ENCODE measurements at regions not wholly inside any gene's neighbourhood (a gene's known extent, or its start where the extent isn't known, plus 50 kb on each side); places are given as distances from the start of the nearest gene placed in this dataset.

- FAIRE-seq = no peak
- intact Hi-C loops (cut with DNase I) = no loop called here
- H3K27ac ChIP-seq (ENCODE audit: low read depth in 2 of 2, low read length in 2 of 2) = no peak overlapping the region
- H3K27me3 ChIP-seq (ENCODE audit: control insufficient read depth, insufficient read depth, low read length) = no peaks in the 10 kb centered on the region
- H3K9me3 ChIP-seq (ENCODE audit: control insufficient read depth in 2 of 3, insufficient read depth in 1 of 3, low read length in 3 of 3) = no peaks in the 10 kb centered on the region
- H3K9ac ChIP-seq (ENCODE audit: low read length in 3 of 3) = no peak overlapping the region
- H3K4me1 ChIP-seq (ENCODE audit: control insufficient read depth in 2 of 3, insufficient read depth in 2 of 3, low read depth in 1 of 3, low read length in 3 of 3) = no peaks in the 10 kb centered on the region
- no peak overlapping the region for H3K4me3 ChIP-seq (ENCODE audit: low read length in 3 of 3)
- no peaks in the 10 kb centered on the region for H3K36me3 ChIP-seq (ENCODE audit: control insufficient read depth in 2 of 3, insufficient read depth in 3 of 3, low read length in 3 of 3)
- DNase-seq = no peak
- TF ChIP-seq CTCF (IDR thresholded peaks at IDR 0.05; ENCODE audit: borderline replicate concordance, extremely low read depth, insufficient read depth) = no peak
Observed at GRCh38 chr4:141792164-141792563, 155.8 kb downstream of the IL15 start.

GRCh38 chr4:141797966-141798365, 161.6 kb downstream of the IL15 start:
- H3K27ac ChIP-seq (ENCODE audit: low read depth in 2 of 2, low read length in 2 of 2) = no peak overlapping the region
- H3K27me3 ChIP-seq (ENCODE audit: control insufficient read depth, insufficient read depth, low read length) = no peaks in the 10 kb centered on the region
- H3K4me3 ChIP-seq (ENCODE audit: low read length in 3 of 3) = no peak overlapping the region
- intact Hi-C loops (cut with DNase I) = no loop called here
- no peaks in the 10 kb centered on the region for H3K4me1 ChIP-seq (ENCODE audit: control insufficient read depth in 2 of 3, insufficient read depth in 2 of 3, low read depth in 1 of 3, low read length in 3 of 3)
- no peak for FAIRE-seq
- DNase-seq = no peak
- no peak for TF ChIP-seq CTCF (IDR thresholded peaks at IDR 0.05; ENCODE audit: borderline replicate concordance, extremely low read depth, insufficient read depth)
- H3K9ac ChIP-seq (ENCODE audit: low read length in 3 of 3) = no peak overlapping the region
- no peaks in the 10 kb centered on the region for H3K36me3 ChIP-seq (ENCODE audit: control insufficient read depth in 2 of 3, insufficient read depth in 3 of 3, low read length in 3 of 3)
- H3K9me3 ChIP-seq (ENCODE audit: control insufficient read depth in 2 of 3, insufficient read depth in 1 of 3, low read length in 3 of 3) = no peaks in the 10 kb centered on the region

GRCh38 chr4:141801558-141801957, 165.2 kb downstream of the IL15 start:
- no peaks in the 10 kb centered on the region for H3K27me3 ChIP-seq (ENCODE audit: control insufficient read depth, insufficient read depth, low read length)
- no peak overlapping the region for H3K9ac ChIP-seq (ENCODE audit: low read length in 3 of 3)
- no peaks in the 10 kb centered on the region for H3K9me3 ChIP-seq (ENCODE audit: control insufficient read depth in 2 of 3, insufficient read depth in 1 of 3, low read length in 3 of 3)
- TF ChIP-seq CTCF (IDR thresholded peaks at IDR 0.05; ENCODE audit: borderline replicate concordance, extremely low read depth, insufficient read depth) = no peak
- no peak overlapping the region for H3K27ac ChIP-seq (ENCODE audit: low read depth in 2 of 2, low read length in 2 of 2)
- H3K4me1 ChIP-seq (ENCODE audit: control insufficient read depth in 2 of 3, insufficient read depth in 2 of 3, low read depth in 1 of 3, low read length in 3 of 3) = no peaks in the 10 kb centered on the region
- FAIRE-seq (no peak), DNase-seq (no peak)
- H3K4me3 ChIP-seq (ENCODE audit: low read length in 3 of 3) = no peak overlapping the region
- intact Hi-C loops (cut with DNase I) = no loop called here
- no peaks in the 10 kb centered on the region for H3K36me3 ChIP-seq (ENCODE audit: control insufficient read depth in 2 of 3, insufficient read depth in 3 of 3, low read length in 3 of 3)

- Histone ChIP-seq H3K27me3 (ENCODE audit: control insufficient read depth, insufficient read depth, low read length) (no peaks in the 10 kb centered on the region), H3K36me3 (ENCODE audit: control insufficient read depth in 2 of 3, insufficient read depth in 3 of 3, low read length in 3 of 3) (no peaks in the 10 kb centered on the region), H3K27ac (ENCODE audit: low read depth in 2 of 2, low read length in 2 of 2) (no peak overlapping the region), H3K9me3 (ENCODE audit: control insufficient read depth in 2 of 3, insufficient read depth in 1 of 3, low read length in 3 of 3) (no peaks in the 10 kb centered on the region), H3K4me3 (ENCODE audit: low read length in 3 of 3) (no peak overlapping the region), H3K9ac (ENCODE audit: low read length in 3 of 3) (no peak overlapping the region), H3K4me1 (ENCODE audit: control insufficient read depth in 2 of 3, insufficient read depth in 2 of 3, low read depth in 1 of 3, low read length in 3 of 3) (no peaks in the 10 kb centered on the region)
- no peak for TF ChIP-seq CTCF (IDR thresholded peaks at IDR 0.05; ENCODE audit: borderline replicate concordance, extremely low read depth, insufficient read depth)
- DNase-seq (no peak), FAIRE-seq (no peak)
- intact Hi-C loops (cut with DNase I) = no loop called here
Observed at GRCh38 chr4:141802333-141802732, 165.9 kb downstream of the IL15 start.

Data from kidney (tissue), 13 donors.